ENCODE measurements at regions not wholly inside any gene's neighbourhood (a gene's known extent, or its start where the extent isn't known, plus 50 kb on each side); places are given as distances from the start of the nearest gene placed in this dataset.

DNA sequence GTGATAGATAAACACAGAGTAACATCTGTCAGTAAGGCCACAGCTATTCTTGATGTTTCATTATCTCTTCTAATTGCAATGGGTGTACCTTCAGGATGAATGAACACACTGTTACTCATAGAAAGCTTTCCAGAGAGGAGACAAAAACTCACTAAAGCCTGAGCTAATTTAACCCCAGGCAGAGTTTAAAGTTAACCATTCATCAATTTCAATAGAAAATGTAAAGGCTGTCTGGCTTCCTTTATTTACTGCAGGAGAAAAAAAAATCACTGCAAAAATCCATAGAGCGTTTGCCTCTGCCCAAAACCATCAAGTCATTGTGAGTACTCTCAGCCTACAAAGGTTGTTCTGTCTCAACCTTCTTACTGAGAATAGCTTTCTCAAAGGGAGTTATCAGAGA lies 376.9 kb downstream of the PPP4R3C start:
- WGBS, 2 donors (ENCODE audit: low coverage in 1 of 2): 69 to 100% methylated on average over 1 of the region's 1 CpG
- Histone ChIP-seq H3K27me3 (no peaks in the 10 kb centered on the region), H3K9me3 (no peaks in the 10 kb centered on the region), H3K4me3 (no peak overlapping the region), H3K27ac (no peak overlapping the region), H3K36me3 (no peaks in the 10 kb centered on the region), H3K4me1 (no peaks in the 10 kb centered on the region)
- TF ChIP-seq POLR2A (IDR thresholded peaks at IDR 0.05): no peak
- TF ChIP-seq POLR2AphosphoS5 (IDR thresholded peaks at IDR 0.05): no peak
- no peak for TF ChIP-seq EP300 (IDR thresholded peaks at IDR 0.05; ENCODE audit: low read depth)
- TF ChIP-seq CTCF (IDR thresholded peaks at IDR 0.05): no peak
- DNase-seq: no peak
- in situ Hi-C loops (cut with MboI; ENCODE audit: low pct_ligation_motif_present in 1 of 4, low pct_unique_long_range_greater_than_20kb in 1 of 4, low sequenced_read_pairs in 3 of 4): no loop called here
- intact Hi-C loops (cut with DNase I; ENCODE audit: low total_unique reads): no loop called here

DNA sequence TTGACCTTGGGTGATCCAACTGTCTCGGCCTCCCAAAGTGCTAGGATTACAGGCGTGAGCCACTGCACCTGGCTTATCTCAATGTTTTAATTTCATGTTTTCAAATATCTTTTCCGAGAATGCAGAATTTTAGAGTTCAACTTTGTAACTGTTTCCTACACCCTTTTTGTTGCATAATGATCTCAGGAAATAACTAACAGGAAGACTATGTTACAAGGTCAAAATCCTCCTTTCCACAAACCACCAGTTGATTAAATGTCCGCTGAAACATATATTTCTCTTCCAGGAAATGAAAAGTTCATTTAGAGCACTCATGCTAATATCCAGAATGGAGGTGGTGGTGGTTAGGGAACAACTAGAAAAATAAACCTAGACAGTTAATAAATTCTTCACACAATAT lies 377.8 kb downstream of the PPP4R3C start:
- no peaks in the 10 kb centered on the region for H3K4me1 ChIP-seq
- H3K27me3 ChIP-seq: no peaks in the 10 kb centered on the region
- H3K4me3 ChIP-seq: no peak overlapping the region
- WGBS, 2 donors (ENCODE audit: low coverage in 1 of 2): 67% methylated on average over 4 of the region's 4 CpGs; no CpG with 5 or more reads in 1 of the 2 donors
- no peak for DNase-seq
- H3K9me3 ChIP-seq: no peaks in the 10 kb centered on the region
- in situ Hi-C loops (cut with MboI; ENCODE audit: low pct_ligation_motif_present in 1 of 4, low pct_unique_long_range_greater_than_20kb in 1 of 4, low sequenced_read_pairs in 3 of 4): no loop called here
- no peak overlapping the region for H3K27ac ChIP-seq
- no peaks in the 10 kb centered on the region for H3K36me3 ChIP-seq
- TF ChIP-seq POLR2A (IDR thresholded peaks at IDR 0.05): no peak
- no peak for TF ChIP-seq POLR2AphosphoS5 (IDR thresholded peaks at IDR 0.05)
- no peak for TF ChIP-seq EP300 (IDR thresholded peaks at IDR 0.05; ENCODE audit: low read depth)
- no peak for TF ChIP-seq CTCF (IDR thresholded peaks at IDR 0.05)
- intact Hi-C loops (cut with DNase I; ENCODE audit: low total_unique reads): no loop called here

DNA sequence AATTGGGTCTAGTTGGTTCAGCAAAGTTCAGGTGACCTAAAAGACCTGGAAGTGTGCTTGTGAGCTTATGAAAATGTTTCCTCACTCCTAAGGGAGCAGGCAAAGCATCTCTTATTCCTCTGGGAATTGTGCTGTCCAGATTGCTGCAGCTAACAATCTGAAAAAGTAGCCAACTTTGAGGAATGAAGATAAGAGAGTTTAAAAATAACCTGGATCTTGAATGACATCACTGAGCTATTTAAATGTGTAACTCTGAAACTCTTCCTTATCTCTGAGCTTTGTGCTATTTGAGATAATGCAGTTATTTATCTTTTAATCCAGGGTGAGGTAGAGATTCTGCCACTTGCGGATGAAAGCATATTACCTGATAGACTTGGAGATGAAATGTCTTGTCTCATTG lies 384.8 kb downstream of the PPP4R3C start:
- H3K36me3 ChIP-seq: no peaks in the 10 kb centered on the region
- H3K27me3 ChIP-seq: no peaks in the 10 kb centered on the region
- no peaks in the 10 kb centered on the region for H3K4me1 ChIP-seq
- no peaks in the 10 kb centered on the region for H3K9me3 ChIP-seq
- no peak overlapping the region for H3K27ac ChIP-seq
- TF ChIP-seq POLR2AphosphoS5 (IDR thresholded peaks at IDR 0.05): no peak
- intact Hi-C loops (cut with DNase I; ENCODE audit: low total_unique reads) (no loop called here), in situ Hi-C loops (cut with MboI; ENCODE audit: low pct_ligation_motif_present in 1 of 4, low pct_unique_long_range_greater_than_20kb in 1 of 4, low sequenced_read_pairs in 3 of 4) (no loop called here)
- no peak for DNase-seq
- WGBS, 2 donors (ENCODE audit: low coverage in 1 of 2): 81% methylated on average over 1 of the region's 1 CpG; no CpG with 5 or more reads in 1 of the 2 donors
- no peak overlapping the region for H3K4me3 ChIP-seq

DNA sequence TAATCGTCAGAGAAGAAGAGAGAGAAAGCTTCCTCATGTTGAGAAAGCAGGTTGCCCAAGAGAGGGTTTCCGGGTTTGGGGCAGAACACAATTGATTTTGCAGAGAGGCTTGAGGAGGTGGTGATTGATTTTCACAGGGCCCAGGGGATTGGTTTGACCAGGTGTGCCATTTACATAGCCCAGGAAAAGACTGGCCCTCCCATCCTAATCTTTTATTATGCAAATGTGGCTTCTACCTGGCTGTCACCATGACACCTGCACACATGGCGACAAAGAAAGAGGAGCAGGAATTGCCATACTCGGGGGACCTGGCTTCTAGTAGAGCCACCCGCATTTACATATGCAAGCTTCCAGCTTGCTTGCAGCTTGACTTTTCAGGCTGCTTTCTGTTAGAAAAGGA lies 405.3 kb downstream of the PPP4R3C start:
- in situ Hi-C loops (cut with MboI; ENCODE audit: low pct_ligation_motif_present in 1 of 4, low pct_unique_long_range_greater_than_20kb in 1 of 4, low sequenced_read_pairs in 3 of 4): no loop called here
- H3K27ac ChIP-seq: no peak overlapping the region
- H3K27me3 ChIP-seq: no peaks in the 10 kb centered on the region
- WGBS, 2 donors (ENCODE audit: low coverage in 1 of 2): 60 to 73% methylated on average over 1 to 5 of the region's 5 CpGs
- H3K36me3 ChIP-seq: no peaks in the 10 kb centered on the region
- no peak for TF ChIP-seq EP300 (IDR thresholded peaks at IDR 0.05; ENCODE audit: low read depth)
- no peak for TF ChIP-seq POLR2AphosphoS5 (IDR thresholded peaks at IDR 0.05)
- TF ChIP-seq CTCF (IDR thresholded peaks at IDR 0.05): no peak
- no peak for TF ChIP-seq POLR2A (IDR thresholded peaks at IDR 0.05)
- DNase-seq: no peak
- H3K4me3 ChIP-seq: no peak overlapping the region
- intact Hi-C loops (cut with DNase I; ENCODE audit: low total_unique reads): no loop called here
- H3K9me3 ChIP-seq: no peaks in the 10 kb centered on the region
- no peaks in the 10 kb centered on the region for H3K4me1 ChIP-seq

DNA sequence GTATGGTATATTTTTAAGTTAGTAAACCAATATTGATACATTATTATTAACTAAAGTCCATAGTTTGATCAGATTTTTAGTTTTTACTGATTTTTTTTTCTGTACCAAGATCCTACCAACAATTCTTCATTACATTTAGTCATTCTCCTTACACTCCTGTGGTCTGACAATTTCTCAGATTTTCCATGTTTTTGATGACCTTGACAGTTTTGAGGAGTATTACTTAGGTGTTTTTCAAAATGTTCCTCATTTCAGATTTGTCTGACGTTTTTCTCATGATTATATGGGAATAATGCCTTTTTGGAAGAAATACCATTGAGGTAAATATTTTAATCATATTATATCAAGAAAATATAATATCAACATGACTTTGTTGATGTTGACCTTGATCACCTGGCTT lies 423.8 kb downstream of the PPP4R3C start:
- intact Hi-C loops (cut with DNase I; ENCODE audit: low total_unique reads): no loop called here
- in situ Hi-C loops (cut with MboI; ENCODE audit: low pct_ligation_motif_present in 1 of 4, low pct_unique_long_range_greater_than_20kb in 1 of 4, low sequenced_read_pairs in 3 of 4): no loop called here
- Histone ChIP-seq H3K27me3 (no peaks in the 10 kb centered on the region), H3K36me3 (no peaks in the 10 kb centered on the region), H3K4me1 (no peaks in the 10 kb centered on the region), H3K27ac (no peak overlapping the region), H3K9me3 (no peaks in the 10 kb centered on the region), H3K4me3 (no peak overlapping the region)
- TF ChIP-seq POLR2A (IDR thresholded peaks at IDR 0.05) (no peak), EP300 (IDR thresholded peaks at IDR 0.05; ENCODE audit: low read depth) (no peak), CTCF (IDR thresholded peaks at IDR 0.05) (no peak)
- DNase-seq: no peak
- WGBS, 2 donors (ENCODE audit: low coverage in 1 of 2): 33 to 36% methylated on average over 1 of the region's 1 CpG

All from transverse colon (tissue), 4 donors.